Activated CD4-positive, alpha-beta T cell treated with anti-CD3 and anti-CD28 coated beads, Interleukin-2, amount 10 ng/mL, durations not matched to agents 24 days and 14 days (primary cell): ENCODE measurements at regions not wholly inside any gene's neighbourhood (a gene's known extent, or its start where the extent isn't known, plus 50 kb on each side); places are given as distances from the start of the nearest gene placed in this dataset.

Source experiments
- DNase-seq: peaks from one replicate; pipeline ENCODE4 v3.0.0; 2022
- H3K27ac Mint-ChIP-seq: one replicate; pipeline ENCODE4 v1.8.0; 2022; ENCODE audit warnings: mild to moderate bottlenecking, mixed read lengths
- H3K27me3 Mint-ChIP-seq: one replicate; pipeline ENCODE4 v1.8.0; 2022; ENCODE audit warnings: mixed read lengths
- H3K36me3 Mint-ChIP-seq: one replicate; pipeline ENCODE4 v1.8.0; 2022; ENCODE audit warnings: low read depth, mild to moderate bottlenecking, mixed read lengths
- H3K4me1 Mint-ChIP-seq: one replicate; pipeline ENCODE4 v1.8.0; 2021; ENCODE audit warnings: mixed read lengths
- H3K4me3 Mint-ChIP-seq: one replicate; pipeline ENCODE4 v1.8.0; 2022; ENCODE audit warnings: mild to moderate bottlenecking, moderate library complexity, mixed read lengths
- H3K9me3 Mint-ChIP-seq: one replicate; pipeline ENCODE4 v1.8.0; 2021; ENCODE audit warnings: mixed read lengths
- intact Hi-C: fragments of 100-400 bp; cut with micrococcal nuclease; formaldehyde crosslinking; loops from one replicate; pipeline ENCODE4 v1.15.1; 2023

GRCh38 chr9:130755377-130756007 is 61.9 kb downstream of the EXOSC2 start:
- intact Hi-C loops: no loop called here
- Mint-ChIP-seq H3K36me3 (no peaks in the 10 kb centered on the region), H3K4me1 (no peaks in the 10 kb centered on the region), H3K9me3 (no peaks in the 10 kb centered on the region), H3K4me3 (no peak overlapping the region), H3K27me3 (no peaks in the 10 kb centered on the region), H3K27ac (no peak overlapping the region)
- no peak for DNase-seq

DNA sequence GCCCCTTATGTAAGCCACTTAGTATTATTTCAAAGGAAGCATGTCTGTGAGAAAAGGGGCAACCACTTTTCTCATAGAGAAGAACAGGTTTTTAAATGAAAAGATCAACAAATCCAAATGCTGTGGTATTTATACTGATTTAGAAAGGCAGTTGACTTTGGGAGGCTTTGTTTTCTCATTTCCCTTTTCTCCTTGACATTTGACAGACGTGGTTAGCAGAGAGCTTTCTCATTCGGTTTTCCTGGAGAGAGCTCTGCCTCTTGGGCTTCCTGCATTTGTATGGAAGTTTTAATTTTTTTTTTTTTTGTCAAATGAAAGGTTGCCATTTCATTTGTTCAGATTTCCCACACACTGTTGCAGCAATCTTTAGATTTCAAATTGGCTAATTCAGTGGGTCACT is 62.5 kb downstream of the EXOSC2 start:
- Mint-ChIP-seq H3K36me3 (no peaks in the 10 kb centered on the region), H3K27me3 (no peaks in the 10 kb centered on the region), H3K9me3 (no peaks in the 10 kb centered on the region), H3K4me1 (no peaks in the 10 kb centered on the region), H3K4me3 (no peak overlapping the region), H3K27ac (no peak overlapping the region)
- no peak for DNase-seq
- intact Hi-C loops: no loop called here

DNA sequence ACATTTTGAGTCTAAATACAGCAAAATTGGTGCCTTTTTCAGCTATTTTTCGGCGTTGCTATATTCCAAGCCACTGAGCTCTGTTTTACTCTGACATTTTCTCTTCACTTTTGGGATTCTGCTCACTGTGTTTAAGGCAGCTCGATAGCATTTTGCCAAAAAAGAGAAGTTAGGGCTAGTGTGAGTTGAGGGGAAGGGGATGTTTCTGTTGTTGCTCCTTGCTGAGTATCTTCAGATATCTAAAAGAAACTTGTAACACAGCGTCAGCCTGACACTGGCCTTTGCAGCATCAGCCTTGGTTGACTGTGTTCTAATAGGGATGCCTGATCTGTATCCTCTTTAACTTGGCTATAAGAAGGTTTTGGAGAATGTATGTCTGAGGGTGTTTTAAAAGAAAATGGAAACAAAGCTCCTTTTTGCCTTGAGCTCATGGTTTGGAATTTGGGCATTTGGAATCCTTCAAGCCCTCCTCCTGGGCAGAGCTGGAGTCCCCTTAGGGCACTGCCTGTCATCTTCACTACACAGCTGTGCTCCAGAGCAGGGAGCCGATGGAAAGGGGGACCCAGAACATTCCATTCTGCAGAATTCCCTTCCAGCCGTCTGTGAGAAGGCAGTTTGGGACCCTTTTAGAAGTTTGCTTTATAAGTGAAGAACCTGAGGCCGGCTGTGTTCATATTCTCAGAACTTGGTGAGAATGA is 63.0 kb downstream of the EXOSC2 start:
- no peak for DNase-seq
- H3K36me3 Mint-ChIP-seq: no peaks in the 10 kb centered on the region
- no peak overlapping the region for H3K4me3 Mint-ChIP-seq
- H3K27me3 Mint-ChIP-seq: no peaks in the 10 kb centered on the region
- H3K9me3 Mint-ChIP-seq: no peaks in the 10 kb centered on the region
- intact Hi-C loops: no loop called here
- no peak overlapping the region for H3K27ac Mint-ChIP-seq
- no peaks in the 10 kb centered on the region for H3K4me1 Mint-ChIP-seq

GRCh38 chr9:130759738-130760137 is 66.2 kb downstream of the EXOSC2 start:
- Mint-ChIP-seq H3K27me3 (no peaks in the 10 kb centered on the region), H3K9me3 (no peaks in the 10 kb centered on the region), H3K27ac (no peak overlapping the region), H3K4me1 (peaks cover 3% of the 10 kb centered on the region), H3K36me3 (no peaks in the 10 kb centered on the region), H3K4me3 (no peak overlapping the region)
- intact Hi-C loops: no loop called here
- DNase-seq: no peak

DNA sequence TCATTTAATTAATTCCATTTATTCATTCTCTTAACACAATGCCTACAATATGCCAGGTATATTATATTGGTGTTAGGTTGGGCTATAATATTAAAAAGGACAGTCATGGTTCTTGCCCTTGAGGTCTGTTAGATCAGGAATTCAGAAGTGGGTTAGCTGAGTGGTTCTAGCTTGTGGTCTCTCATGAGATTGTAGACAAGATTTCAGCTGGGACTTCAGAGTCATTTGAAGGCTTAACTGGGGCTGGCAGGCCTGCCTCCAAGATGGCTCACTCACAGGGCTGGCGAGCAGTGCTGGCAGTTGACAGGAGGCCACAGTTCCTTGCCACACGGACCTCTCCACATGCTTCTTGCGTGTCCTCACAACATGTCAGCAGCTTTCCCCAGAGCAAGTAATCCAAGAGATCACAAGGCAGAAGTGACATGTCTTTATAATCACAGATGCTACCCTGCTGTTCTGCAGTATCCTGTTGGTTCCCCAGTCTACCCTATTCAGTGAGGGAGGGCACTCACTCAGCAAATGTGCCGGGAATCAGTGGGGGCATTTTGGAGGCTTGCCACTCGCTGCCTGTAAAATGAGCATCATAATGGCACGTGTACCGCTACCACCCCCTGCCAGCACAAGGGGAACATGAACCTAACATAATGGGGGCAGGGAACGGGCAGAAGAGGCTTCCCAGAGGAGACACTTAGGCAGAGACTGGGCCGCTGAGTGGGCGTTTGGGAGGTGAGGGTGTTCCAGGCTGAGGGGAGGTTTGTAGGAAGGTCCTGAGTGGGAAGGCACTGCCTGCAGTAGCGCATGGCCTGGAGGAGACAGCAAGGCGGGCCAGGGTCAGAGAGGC is 70.0 kb downstream of the EXOSC2 start:
- peaks cover 24% of the 10 kb centered on the region for H3K4me1 Mint-ChIP-seq
- no peak overlapping the region for H3K27ac Mint-ChIP-seq

GRCh38 chr9:130765137-130766020 is 69.7 kb upstream of the ABL1 start:
- Mint-ChIP-seq H3K4me3 (no peak overlapping the region), H3K9me3 (no peaks in the 10 kb centered on the region), H3K27me3 (no peaks in the 10 kb centered on the region), H3K4me1 (peaks cover 24% of the 10 kb centered on the region), H3K27ac (peak overlapping the region; percentile 58), H3K36me3 (no peaks in the 10 kb centered on the region)
- no peak for DNase-seq
- intact Hi-C loops: loop anchor here (5.0 kb wide), 1 partner anchor 53 kb away; no protein-coding TSS in a partner anchor

More for the DNA sequence above, 70.0 kb downstream of the EXOSC2 start:
- DNase-seq: no peak
- Mint-ChIP-seq H3K36me3 (no peaks in the 10 kb centered on the region), H3K27me3 (no peaks in the 10 kb centered on the region), H3K9me3 (no peaks in the 10 kb centered on the region), H3K4me3 (no peak overlapping the region)
- intact Hi-C loops: no loop called here

- no peaks in the 10 kb centered on the region for H3K9me3 Mint-ChIP-seq
- H3K36me3 Mint-ChIP-seq: no peaks in the 10 kb centered on the region
- H3K4me1 Mint-ChIP-seq: peaks cover 24% of the 10 kb centered on the region
- peak overlapping the region; percentile 58 for H3K27ac Mint-ChIP-seq
- no peak overlapping the region for H3K4me3 Mint-ChIP-seq
- DNase-seq: no peak
- intact Hi-C loops: loop anchor here (5.0 kb wide), 1 partner anchor 54 kb away; no protein-coding TSS in a partner anchor
- no peaks in the 10 kb centered on the region for H3K27me3 Mint-ChIP-seq
Measured at GRCh38 chr9:130766021-130766926, 68.8 kb upstream of the ABL1 start.

DNA sequence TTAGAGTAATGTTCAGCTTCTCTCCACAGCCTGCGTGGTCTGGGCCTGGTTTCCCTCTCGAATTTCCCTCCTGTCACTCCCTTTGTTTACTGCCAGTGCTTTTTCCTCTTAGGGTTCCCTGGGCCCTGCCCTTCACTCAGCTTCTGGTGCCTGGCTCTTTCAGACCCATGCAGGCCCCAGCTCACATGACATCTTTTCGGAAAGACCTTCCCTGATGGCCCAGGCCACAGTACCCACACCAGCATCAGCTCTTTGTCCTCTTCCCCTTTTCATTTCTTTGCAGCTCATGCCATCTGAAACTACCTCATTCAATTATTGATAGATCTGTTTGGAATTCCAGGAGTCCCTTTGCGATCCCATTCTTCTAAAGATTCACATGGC is 68.1 kb upstream of the ABL1 start:
- Mint-ChIP-seq H3K27me3 (no peaks in the 10 kb centered on the region), H3K9me3 (no peaks in the 10 kb centered on the region), H3K36me3 (no peaks in the 10 kb centered on the region), H3K4me1 (peaks cover 24% of the 10 kb centered on the region), H3K4me3 (no peak overlapping the region), H3K27ac (peak overlapping the region; percentile 35)
- intact Hi-C loops: loop anchor here (5.0 kb wide), 1 partner anchor 55 kb away; no protein-coding TSS in a partner anchor
- DNase-seq: no peak

DNA sequence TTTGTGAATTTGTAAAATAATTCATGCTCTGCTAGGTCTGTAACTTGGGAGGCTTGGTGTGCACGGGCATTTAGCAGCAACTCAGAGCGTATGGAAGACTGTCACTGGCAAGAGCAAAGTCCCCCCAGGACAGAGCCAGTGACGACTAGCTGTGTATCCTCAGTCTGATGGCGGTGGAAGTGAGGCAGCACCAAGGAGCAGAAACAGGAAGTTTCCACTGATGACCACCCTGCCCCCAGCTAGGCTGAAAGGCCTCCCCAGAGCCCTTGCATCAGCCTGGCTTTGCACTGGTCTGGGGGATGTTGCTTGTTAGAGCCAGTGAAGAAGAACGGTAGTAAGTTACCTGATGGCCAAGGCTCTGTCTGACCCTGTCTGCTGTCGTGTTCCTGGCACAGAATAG is 66.8 kb upstream of the ABL1 start:
- intact Hi-C loops: loop anchor here (5.0 kb wide), 1 partner anchor 56 kb away; no protein-coding TSS in a partner anchor
- peaks cover 24% of the 10 kb centered on the region for H3K4me1 Mint-ChIP-seq
- H3K36me3 Mint-ChIP-seq: no peaks in the 10 kb centered on the region
- DNase-seq: no peak
- H3K27me3 Mint-ChIP-seq: no peaks in the 10 kb centered on the region
- H3K9me3 Mint-ChIP-seq: no peaks in the 10 kb centered on the region
- H3K4me3 Mint-ChIP-seq: no peak overlapping the region
- H3K27ac Mint-ChIP-seq: no peak overlapping the region

DNA sequence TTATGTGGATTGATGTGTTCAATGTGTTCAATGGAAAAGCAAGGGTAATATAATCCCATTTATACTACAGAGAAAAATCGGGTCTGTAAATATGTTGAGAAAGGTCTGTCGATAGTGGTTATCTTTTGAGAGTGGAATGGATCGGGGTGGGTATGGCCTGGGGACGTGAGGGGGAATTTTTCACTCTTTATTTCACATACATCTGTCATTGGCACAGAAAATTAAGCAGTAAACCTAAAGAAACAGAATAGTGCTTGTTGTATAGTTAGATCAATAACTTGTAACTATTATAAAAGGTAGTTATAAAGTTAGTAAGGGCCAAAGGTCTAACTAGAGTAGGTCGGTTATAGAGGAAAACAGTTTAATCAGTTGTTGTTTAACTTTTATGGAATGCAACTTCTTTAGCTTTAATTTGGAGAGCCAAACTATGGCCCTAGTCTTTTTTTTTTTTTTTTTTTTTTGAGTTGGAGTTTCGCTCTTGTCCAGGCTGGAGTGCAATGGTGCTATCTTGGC is 66.1 kb upstream of the ABL1 start:
- H3K27me3 Mint-ChIP-seq: no peaks in the 10 kb centered on the region
- no peaks in the 10 kb centered on the region for H3K9me3 Mint-ChIP-seq
- H3K36me3 Mint-ChIP-seq: no peaks in the 10 kb centered on the region
- H3K4me1 Mint-ChIP-seq: peaks cover 24% of the 10 kb centered on the region
- no peak overlapping the region for H3K27ac Mint-ChIP-seq
- no peak for DNase-seq
- intact Hi-C loops: loop anchor here (5.0 kb wide), 1 partner anchor 57 kb away; no protein-coding TSS in a partner anchor
- no peak overlapping the region for H3K4me3 Mint-ChIP-seq

DNA sequence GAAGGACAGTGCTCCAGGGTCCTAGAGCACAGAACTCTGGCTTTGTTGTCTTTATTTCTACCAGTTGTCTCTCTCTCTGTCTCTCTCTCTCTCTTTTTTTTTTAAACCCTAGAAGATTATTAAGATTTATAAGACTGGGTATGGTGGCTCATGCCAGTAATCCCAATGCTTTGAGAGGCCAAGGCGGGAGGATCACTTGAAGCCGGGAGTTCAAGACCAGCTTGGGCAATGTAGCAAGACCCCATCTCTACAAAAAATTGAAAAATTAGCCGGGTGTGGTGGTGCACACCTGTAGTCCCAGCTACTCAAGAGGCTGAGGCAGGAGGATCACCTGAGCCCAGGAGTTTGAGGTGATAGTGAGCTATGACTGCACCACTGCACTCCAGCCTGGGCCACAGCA is 65.0 kb upstream of the ABL1 start:
- no peak overlapping the region for H3K4me3 Mint-ChIP-seq
- H3K4me1 Mint-ChIP-seq: peaks cover 18% of the 10 kb centered on the region
- intact Hi-C loops: no loop called here
- H3K9me3 Mint-ChIP-seq: no peaks in the 10 kb centered on the region
- H3K27me3 Mint-ChIP-seq: no peaks in the 10 kb centered on the region
- no peaks in the 10 kb centered on the region for H3K36me3 Mint-ChIP-seq
- H3K27ac Mint-ChIP-seq: no peak overlapping the region
- DNase-seq: no peak

- Mint-ChIP-seq H3K4me3 (no peak overlapping the region), H3K36me3 (no peaks in the 10 kb centered on the region), H3K27ac (no peak overlapping the region), H3K4me1 (peaks cover 10% of the 10 kb centered on the region), H3K27me3 (no peaks in the 10 kb centered on the region), H3K9me3 (peaks cover 7% of the 10 kb centered on the region)
- intact Hi-C loops: loop anchor here (1.0 kb wide), 1 partner anchor 92 kb away; no protein-coding TSS in a partner anchor
- DNase-seq: peak; percentile 63
Measured at GRCh38 chr9:130770679-130771442, 64.2 kb upstream of the ABL1 start.
